HG02943 (cell line): ENCODE measurements at regions not wholly inside any gene's neighbourhood (a gene's known extent, or its start where the extent isn't known, plus 50 kb on each side); places are given as distances from the start of the nearest gene placed in this dataset.

Experiments
- ATAC-seq: cut with Tn5 transposase; IDR thresholded peaks from one replicate; pipeline ENCODE4 v1.9.1; 2021; ENCODE audit warnings: mild to moderate bottlenecking, low read depth, moderate library complexity; ENCODE audit not compliant: unreplicated experiment

DNA sequence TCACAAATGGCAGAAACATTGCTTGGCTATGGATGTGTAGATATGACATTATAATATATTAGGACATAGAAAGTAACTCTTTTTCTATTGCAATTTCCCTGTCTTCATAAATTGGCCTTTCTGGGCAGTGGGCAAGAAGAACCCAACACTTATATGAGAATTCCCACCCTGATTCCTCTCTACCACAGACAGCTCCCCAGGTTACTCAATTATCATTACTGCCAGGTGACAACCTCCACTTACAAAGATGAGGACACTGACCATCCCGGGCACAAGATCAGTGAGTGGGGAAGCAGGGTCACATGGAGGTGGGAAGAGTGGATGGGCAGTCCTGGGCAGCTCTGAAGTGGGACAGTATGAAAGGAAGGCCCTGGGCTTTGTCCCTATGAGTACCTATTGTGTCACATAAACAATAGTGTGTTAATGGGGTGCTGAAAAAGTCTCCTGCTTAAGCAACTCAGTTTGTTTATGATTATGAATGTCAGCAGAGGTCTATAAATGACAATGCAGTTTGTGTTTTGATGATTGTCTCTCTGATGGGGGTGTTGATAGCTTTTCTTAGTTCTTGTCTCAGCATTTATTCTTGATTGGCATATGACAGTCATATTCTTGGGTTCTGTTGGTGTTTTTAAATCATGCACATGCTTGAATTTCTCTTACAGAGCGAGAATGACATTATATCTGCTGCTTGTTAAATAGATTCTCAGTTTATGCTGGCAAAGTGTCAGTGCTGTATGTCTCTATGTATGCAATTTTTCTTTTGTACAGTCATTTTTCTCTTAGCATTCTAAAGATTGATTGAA lies 99.9 kb downstream of the SLIT2 start:
- ATAC-seq, result no peak

DNA sequence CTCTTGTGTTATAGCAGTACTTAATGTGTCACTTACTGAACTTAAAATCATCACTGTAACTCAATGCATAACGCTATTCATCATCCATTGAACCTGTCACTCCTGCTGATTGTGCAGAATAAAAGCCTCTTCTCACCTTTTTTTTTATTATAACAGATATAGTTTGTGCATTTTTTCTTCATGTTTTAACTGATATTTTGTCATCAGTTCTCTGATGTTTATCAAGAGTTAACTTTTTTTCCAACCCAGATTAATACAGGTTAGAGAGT lies 100.4 kb downstream of the SLIT2 start:
- no peak for ATAC-seq

DNA sequence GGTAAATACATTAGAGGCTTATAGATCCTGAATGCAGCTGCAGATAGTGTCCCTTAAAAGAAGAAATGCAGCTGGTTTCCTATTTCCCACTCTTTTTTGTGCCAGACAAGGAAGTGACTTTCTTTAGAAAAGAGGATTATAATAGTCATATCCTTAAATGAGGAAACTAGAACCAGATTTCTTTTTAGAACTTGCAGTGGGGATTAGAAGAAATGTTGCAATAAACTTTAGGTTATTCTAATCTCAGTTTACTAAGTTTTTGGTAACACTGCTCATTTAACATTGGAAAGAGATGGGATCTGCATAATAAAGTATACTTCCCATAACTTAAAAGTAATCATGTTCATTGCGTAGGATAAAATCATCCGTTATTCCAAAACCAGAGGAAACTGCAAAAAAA lies 101.9 kb downstream of the SLIT2 start:
- ATAC-seq, result no peak

DNA sequence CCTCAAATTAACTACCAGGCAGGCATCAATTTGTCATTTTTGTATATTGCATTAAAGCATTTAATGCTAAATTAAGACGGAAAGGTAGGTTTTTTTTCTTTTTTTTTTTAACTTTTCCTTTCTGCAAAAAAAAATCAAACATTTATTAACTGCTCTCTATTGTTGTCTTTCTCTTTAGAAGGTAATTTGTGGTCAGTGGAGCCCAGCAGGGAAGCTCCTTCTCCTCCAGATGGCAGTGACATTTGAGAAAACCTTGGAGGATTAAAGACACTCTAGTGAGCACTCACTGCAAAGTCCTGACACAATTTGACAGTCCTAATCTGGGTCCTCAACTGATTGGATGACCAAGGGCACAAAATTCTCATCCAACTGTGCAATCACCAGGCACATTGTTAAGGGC lies 102.4 kb downstream of the SLIT2 start:
- no peak for ATAC-seq

GRCh38 chr4:20356565-20356964 lies 104.9 kb downstream of the SLIT2 start:
- ATAC-seq, result no peak

DNA sequence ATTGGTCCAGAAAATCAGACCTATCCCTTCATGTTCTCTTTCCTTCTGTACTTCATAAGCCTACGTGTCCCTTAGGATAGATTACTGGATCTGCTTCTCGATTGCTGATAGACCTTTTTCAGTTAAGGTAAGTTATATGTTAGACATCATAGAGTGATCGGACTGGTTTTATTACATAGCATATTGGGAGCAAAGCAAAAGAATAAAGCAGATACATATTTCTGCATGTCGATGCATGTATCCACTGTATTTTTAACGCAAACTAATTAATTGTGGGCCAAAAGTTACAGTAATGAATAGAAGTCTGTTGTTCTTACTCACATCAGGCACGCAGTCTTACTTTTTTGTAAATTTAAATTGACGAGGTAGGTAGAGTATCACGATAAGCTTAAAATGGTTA lies 106.4 kb downstream of the SLIT2 start:
- no peak for ATAC-seq

GRCh38 chr4:20359692-20360091 lies 108.0 kb downstream of the SLIT2 start:
- no peak for ATAC-seq

DNA sequence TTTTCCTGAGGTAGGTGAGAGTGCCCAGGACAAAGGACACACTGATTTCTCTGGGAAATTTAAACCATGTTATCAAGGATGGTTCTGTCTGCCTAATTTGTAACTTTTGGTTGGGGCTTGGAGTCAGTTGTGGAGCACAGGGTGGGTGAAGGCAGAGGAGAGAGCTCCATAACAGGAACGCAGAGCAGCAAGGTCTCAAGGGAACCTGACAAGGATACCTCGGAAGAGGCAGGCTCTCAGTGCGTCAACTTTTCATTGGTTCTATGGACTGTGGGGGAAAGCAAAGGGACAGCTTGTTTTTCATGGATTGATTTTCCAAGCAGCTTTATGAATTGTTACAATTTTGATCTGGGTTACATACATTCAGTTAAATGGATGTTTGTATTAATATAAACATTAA lies 110.4 kb downstream of the SLIT2 start:
- ATAC-seq, result no peak

GRCh38 chr4:20364969-20365368 lies 113.3 kb downstream of the SLIT2 start:
- no peak for ATAC-seq

DNA sequence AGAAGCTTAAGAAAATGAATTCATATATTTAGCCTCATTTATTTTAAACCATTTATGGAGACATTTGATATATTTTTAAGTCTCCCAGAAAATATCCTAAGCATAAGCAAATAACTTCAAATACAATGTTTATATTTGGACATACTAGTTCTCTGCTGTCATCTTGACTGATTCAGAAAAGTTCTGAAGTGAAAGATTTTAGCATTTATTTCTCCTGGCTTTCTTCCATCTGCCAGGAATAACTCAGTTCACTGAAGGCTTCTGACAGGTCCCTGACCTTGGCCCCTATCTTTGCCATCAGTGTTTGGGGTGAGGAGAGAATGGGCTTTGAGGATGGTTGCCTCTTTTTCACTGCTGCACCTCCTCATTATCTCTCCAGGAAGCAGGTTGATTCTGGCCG lies 115.7 kb downstream of the SLIT2 start:
- no peak for ATAC-seq

- ATAC-seq, result no peak
These were observed 117.2 kb downstream of the SLIT2 start for GRCh38 chr4:20368926-20369325.

- ATAC-seq, result no peak
These were observed 118.6 kb downstream of the SLIT2 start for GRCh38 chr4:20370274-20370673.

- no peak for ATAC-seq
These were observed 124.4 kb downstream of the SLIT2 start for GRCh38 chr4:20376070-20376469.

GRCh38 chr4:20378181-20378580 lies 126.5 kb downstream of the SLIT2 start:
- ATAC-seq, result no peak

- ATAC-seq, result no peak
These were observed 129.3 kb downstream of the SLIT2 start for GRCh38 chr4:20381005-20381404.

DNA sequence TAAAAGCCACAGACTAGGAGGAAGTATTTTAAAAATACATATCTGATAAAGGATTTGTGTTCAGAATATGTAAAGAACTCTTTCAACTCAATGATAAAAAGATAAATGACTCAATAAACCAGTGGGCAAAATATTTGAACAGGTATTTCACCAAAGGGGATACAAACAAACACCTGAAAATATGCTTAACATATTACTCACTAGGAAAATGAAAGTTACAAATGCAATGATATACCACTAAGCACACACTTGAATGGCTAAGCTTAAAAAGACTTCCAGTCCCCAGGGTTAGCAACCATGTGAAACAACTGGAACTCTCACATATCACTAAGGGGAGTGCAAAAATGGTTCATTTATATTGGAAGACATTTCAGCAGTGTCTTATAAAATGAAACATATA lies 131.6 kb downstream of the SLIT2 start:
- ATAC-seq, result no peak

DNA sequence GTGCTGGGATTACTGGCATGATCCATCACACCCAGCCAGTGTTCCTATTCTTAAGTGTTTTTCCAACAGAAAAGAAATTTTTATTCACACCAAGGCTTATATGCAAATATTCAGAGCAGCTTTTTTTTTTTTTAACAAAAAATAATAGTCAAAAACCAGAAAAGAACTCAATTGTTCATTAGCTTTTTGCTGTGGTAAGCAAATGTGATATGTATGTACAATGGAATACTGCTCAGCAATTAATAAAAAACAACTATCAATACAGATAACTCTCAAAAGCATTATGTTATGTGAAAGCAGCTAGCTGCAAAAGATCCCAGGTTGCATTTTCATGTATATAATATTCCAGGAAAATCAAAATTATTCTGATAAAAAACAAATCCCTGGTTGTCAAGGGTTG lies 132.3 kb downstream of the SLIT2 start:
- ATAC-seq, result no peak

GRCh38 chr4:20384456-20384855 lies 132.8 kb downstream of the SLIT2 start:
- ATAC-seq, result no peak

DNA sequence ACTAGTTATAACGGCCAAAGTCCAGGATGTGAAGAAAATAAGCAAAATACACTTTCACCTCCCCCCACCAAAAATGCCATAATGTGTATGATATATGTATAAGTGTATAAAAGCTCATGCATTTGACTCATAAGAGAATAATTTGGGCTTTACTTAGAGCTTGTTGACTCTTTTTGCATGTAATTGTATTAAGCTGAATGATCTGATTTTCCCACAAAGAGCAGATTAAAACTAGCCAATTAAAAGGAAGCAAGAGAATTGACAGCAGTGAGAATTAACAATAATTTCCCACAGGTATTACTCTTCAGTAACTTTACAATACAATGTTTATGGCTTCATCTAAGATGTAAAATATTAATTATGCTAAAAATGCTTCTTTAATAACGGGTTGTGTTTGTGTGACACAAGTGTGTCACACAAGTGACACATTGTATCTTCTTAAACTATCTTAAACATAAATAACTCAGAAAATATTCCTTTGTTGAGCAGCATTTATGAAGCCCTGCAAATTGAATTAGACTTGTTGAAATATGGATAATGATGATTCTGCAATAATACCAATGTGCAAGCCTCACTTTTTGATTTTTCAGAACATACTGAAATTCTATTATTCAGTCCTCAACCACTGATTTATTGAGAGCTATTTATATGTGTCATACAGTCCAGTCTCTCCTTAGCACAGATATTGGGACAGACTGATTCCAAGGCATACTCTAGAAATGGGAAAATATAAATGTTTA lies 134.5 kb downstream of the SLIT2 start:
- ATAC-seq, result no peak

- no peak for ATAC-seq
These were observed 135.2 kb downstream of the SLIT2 start for GRCh38 chr4:20386906-20387305.

GRCh38 chr4:20391198-20391597 lies 139.5 kb downstream of the SLIT2 start:
- ATAC-seq, result no peak

DNA sequence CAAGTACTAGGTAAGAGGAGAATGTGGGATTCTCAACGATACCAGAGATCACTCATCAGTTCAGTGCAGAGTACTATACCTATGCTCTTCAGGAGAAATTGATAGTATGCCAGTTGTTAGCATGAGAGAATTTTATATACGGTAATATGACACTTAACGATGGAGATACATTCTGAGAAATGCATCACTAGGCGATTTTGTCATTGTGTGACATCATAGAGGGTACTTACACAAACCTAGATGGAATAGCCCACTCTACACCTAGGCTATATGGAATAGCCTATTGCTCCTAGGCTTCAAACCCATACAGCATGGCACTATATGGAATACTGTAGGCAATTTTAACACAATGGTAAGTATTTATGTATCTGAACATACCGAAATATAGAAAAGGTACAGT lies 140.2 kb downstream of the SLIT2 start:
- no peak for ATAC-seq
